ENCODE measurements at regions not wholly inside any gene's neighbourhood (a gene's known extent, or its start where the extent isn't known, plus 50 kb on each side); places are given as distances from the start of the nearest gene placed in this dataset.

DNA sequence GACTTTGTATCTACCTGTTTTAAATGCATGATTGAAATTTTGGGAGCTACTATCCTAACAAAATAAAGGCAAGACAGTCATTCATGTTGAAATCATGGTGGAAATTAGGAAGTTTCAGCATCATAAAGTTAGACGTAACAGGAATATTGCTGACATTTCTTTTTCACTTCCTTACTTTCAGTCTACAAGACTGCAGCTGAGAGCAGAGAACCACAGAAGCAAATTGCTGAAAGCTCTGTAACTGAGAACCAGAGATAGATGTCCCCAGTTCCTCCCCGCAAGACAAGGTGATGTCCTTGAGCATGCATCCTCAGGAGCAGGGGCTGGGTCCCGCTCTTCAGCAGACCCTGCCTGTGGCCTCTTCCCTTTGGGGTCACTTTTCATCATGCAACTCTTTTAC is 466.3 kb upstream of the POM121L12 start:
- TF ChIP-seq, protein P1, sequence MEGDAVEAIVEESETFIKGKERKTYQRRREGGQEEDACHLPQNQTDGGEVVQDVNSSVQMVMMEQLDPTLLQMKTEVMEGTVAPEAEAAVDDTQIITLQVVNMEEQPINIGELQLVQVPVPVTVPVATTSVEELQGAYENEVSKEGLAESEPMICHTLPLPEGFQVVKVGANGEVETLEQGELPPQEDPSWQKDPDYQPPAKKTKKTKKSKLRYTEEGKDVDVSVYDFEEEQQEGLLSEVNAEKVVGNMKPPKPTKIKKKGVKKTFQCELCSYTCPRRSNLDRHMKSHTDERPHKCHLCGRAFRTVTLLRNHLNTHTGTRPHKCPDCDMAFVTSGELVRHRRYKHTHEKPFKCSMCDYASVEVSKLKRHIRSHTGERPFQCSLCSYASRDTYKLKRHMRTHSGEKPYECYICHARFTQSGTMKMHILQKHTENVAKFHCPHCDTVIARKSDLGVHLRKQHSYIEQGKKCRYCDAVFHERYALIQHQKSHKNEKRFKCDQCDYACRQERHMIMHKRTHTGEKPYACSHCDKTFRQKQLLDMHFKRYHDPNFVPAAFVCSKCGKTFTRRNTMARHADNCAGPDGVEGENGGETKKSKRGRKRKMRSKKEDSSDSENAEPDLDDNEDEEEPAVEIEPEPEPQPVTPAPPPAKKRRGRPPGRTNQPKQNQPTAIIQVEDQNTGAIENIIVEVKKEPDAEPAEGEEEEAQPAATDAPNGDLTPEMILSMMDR (tag by site-specific recombination; IDR thresholded peaks at IDR 0.05), result no peak
- TF ChIP-seq ZNF416 (tag by site-specific recombination; IDR thresholded peaks at IDR 0.05) (no peak), ZNF324 (tag by site-specific recombination; IDR thresholded peaks at IDR 0.05) (no peak), ZSCAN18 (tag by site-specific recombination; IDR thresholded peaks at IDR 0.05) (no peak)

All from HEK293 (cell line).